ENCODE measurements at regions not wholly inside any gene's neighbourhood (a gene's known extent, or its start where the extent isn't known, plus 50 kb on each side); places are given as distances from the start of the nearest gene placed in this dataset.

- no peaks in the 10 kb centered on the region for H4K20me1 ChIP-seq
- no peaks in the 10 kb centered on the region for H3K27me3 ChIP-seq
- H3K9ac ChIP-seq: no peak overlapping the region
- no peak overlapping the region for H3K4me3 ChIP-seq
- no peaks in the 10 kb centered on the region for H3K9me3 ChIP-seq
- no peaks in the 10 kb centered on the region for H3K36me3 ChIP-seq
- TF ChIP-seq Cebpa-rat (IDR thresholded peaks at IDR 0.05): no peak
- no peaks in the 10 kb centered on the region for H3K4me1 ChIP-seq
- H3K27ac ChIP-seq: no peak overlapping the region
- no peak overlapping the region for H3K4me2 ChIP-seq
Observed at GRCh38 chr5:29960323-29960722, 1233.2 kb upstream of the CDH6 start.

DNA sequence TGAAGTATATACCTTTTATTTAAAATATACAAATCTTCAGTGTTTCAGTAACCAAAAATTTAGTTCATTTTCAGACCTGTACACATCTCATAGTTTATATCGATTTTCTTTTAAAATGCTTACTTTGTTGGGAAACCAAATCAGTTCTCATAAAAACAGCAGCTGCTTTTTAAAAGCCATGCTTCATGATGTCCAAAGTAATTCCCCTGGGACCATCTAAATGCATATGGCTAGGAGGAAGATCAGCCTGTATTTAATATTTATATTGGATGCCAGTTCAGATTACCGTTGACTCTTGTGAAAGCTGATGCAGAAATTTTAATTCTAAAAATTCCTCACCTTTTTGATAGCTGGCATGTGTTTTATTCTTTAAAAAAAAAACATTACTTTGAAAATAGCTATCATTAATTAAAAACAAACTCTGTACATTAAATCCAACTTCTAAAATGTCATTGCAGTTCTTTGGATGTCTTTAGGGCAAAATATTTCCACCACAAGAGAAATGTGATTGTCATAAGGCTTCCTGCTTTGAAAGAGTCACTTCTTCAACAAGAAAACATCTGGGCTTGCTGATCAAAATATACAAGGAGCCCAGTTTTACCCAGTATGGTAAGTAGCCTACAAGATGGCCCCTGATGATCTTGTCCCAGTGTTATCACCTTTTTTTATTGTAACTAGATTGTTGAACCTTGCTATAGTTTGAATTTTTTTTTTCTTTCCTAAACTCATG, 1242.9 kb upstream of the CDH6 start:
- H4K20me1 ChIP-seq: no peaks in the 10 kb centered on the region
- no peaks in the 10 kb centered on the region for H3K36me3 ChIP-seq
- H3K4me1 ChIP-seq: no peaks in the 10 kb centered on the region
- H3K4me2 ChIP-seq: no peak overlapping the region
- no peak overlapping the region for H3K4me3 ChIP-seq
- no peaks in the 10 kb centered on the region for H3K27me3 ChIP-seq
- H3K9ac ChIP-seq: no peak overlapping the region
- H3K27ac ChIP-seq: no peak overlapping the region
- H3K9me3 ChIP-seq: no peaks in the 10 kb centered on the region
- TF ChIP-seq Cebpa-rat (IDR thresholded peaks at IDR 0.05): no peak

- TF ChIP-seq Cebpa-rat (IDR thresholded peaks at IDR 0.05): no peak
- Histone ChIP-seq H3K27me3 (no peaks in the 10 kb centered on the region), H3K4me1 (no peaks in the 10 kb centered on the region), H4K20me1 (no peaks in the 10 kb centered on the region), H3K4me3 (no peak overlapping the region), H3K36me3 (no peaks in the 10 kb centered on the region), H3K9me3 (no peaks in the 10 kb centered on the region), H3K27ac (no peak overlapping the region), H3K9ac (no peak overlapping the region), H3K4me2 (no peak overlapping the region)
Observed at GRCh38 chr5:29949301-29949872, 1244.1 kb upstream of the CDH6 start.

DNA sequence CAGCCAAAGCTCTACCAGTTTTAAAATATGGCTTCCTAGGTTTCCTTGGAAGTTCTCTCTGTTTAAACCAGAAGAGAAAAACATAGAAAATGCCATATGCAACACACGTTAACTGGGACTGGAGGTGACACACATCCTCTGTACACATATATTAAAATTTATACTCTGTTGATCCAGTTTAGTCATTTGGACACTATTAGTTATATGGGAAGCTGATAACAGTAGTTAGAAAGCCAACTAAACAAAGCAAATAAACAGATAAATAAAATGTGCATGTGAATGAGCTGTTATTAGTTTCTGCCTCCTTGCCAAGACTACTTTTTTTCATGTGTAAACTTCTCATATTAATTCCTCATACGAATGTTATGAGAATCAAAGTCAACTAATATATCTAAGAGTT, 1249.2 kb upstream of the CDH6 start:
- Histone ChIP-seq H3K27me3 (no peaks in the 10 kb centered on the region), H3K9me3 (no peaks in the 10 kb centered on the region), H3K36me3 (no peaks in the 10 kb centered on the region), H3K4me2 (no peak overlapping the region), H3K4me3 (no peak overlapping the region), H4K20me1 (no peaks in the 10 kb centered on the region), H3K9ac (no peak overlapping the region), H3K27ac (no peak overlapping the region), H3K4me1 (no peaks in the 10 kb centered on the region)
- TF ChIP-seq Cebpa-rat (IDR thresholded peaks at IDR 0.05): no peak

DNA sequence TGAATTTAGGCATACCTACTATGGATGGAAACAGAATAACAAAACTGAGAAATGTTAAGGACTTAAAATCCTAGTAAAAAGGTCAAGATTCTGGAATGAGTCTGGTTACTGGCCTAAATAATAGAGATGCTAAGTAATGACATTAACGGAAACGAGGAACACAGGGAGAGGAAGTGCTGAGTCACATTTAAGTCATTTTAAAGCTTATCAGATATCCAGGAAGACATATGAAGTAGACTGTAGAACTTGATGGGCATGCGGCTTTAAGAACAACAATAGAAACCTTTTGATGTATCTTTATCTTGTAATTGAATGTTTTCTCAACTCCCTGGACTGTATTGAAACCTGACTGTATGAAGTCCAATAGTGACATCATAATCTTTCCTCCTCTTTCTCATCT, 1251.4 kb upstream of the CDH6 start:
- no peak overlapping the region for H3K4me2 ChIP-seq
- no peak overlapping the region for H3K27ac ChIP-seq
- H3K9ac ChIP-seq: no peak overlapping the region
- H3K27me3 ChIP-seq: no peaks in the 10 kb centered on the region
- H3K4me1 ChIP-seq: no peaks in the 10 kb centered on the region
- H4K20me1 ChIP-seq: no peaks in the 10 kb centered on the region
- no peaks in the 10 kb centered on the region for H3K9me3 ChIP-seq
- no peak for TF ChIP-seq Cebpa-rat (IDR thresholded peaks at IDR 0.05)
- H3K36me3 ChIP-seq: no peaks in the 10 kb centered on the region
- no peak overlapping the region for H3K4me3 ChIP-seq

- Histone ChIP-seq H3K4me2 (no peak overlapping the region), H4K20me1 (no peaks in the 10 kb centered on the region), H3K27me3 (no peaks in the 10 kb centered on the region), H3K36me3 (no peaks in the 10 kb centered on the region), H3K27ac (no peak overlapping the region), H3K4me1 (no peaks in the 10 kb centered on the region), H3K9ac (no peak overlapping the region), H3K4me3 (no peak overlapping the region), H3K9me3 (no peaks in the 10 kb centered on the region)
- TF ChIP-seq Cebpa-rat (IDR thresholded peaks at IDR 0.05): no peak
Observed at GRCh38 chr5:29939988-29940387, 1253.5 kb upstream of the CDH6 start.

DNA sequence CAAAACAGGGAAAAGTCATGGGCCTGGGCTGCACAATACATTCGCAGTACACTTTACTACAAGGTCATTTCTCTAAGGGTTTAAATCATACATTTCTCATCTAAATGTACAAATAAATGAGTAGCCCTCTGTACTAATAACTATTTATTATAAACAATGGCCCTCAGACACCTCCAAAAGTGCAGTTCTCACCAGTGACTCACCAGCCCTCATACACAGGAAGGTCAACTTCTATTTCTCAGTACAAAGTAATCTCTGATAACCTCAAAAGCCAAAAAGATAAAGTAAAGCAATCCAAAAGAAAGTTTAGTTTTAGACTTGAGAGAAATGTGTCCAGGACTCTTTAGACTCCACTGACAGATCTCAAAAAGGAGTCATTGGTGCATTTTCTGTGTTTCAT, 1258.1 kb upstream of the CDH6 start:
- TF ChIP-seq Cebpa-rat (IDR thresholded peaks at IDR 0.05): no peak
- Histone ChIP-seq H3K27me3 (no peaks in the 10 kb centered on the region), H3K9ac (no peak overlapping the region), H3K9me3 (no peaks in the 10 kb centered on the region), H3K4me1 (no peaks in the 10 kb centered on the region), H3K4me3 (no peak overlapping the region), H3K27ac (no peak overlapping the region), H4K20me1 (no peaks in the 10 kb centered on the region), H3K4me2 (no peak overlapping the region), H3K36me3 (no peaks in the 10 kb centered on the region)

GRCh38 chr5:29930316-29930715, 1263.2 kb upstream of the CDH6 start:
- Histone ChIP-seq H3K4me2 (no peak overlapping the region), H3K27ac (no peak overlapping the region), H3K4me3 (no peak overlapping the region), H4K20me1 (no peaks in the 10 kb centered on the region), H3K27me3 (no peaks in the 10 kb centered on the region), H3K4me1 (no peaks in the 10 kb centered on the region), H3K36me3 (no peaks in the 10 kb centered on the region), H3K9ac (no peak overlapping the region), H3K9me3 (no peaks in the 10 kb centered on the region)
- TF ChIP-seq Cebpa-rat (IDR thresholded peaks at IDR 0.05): no peak

DNA sequence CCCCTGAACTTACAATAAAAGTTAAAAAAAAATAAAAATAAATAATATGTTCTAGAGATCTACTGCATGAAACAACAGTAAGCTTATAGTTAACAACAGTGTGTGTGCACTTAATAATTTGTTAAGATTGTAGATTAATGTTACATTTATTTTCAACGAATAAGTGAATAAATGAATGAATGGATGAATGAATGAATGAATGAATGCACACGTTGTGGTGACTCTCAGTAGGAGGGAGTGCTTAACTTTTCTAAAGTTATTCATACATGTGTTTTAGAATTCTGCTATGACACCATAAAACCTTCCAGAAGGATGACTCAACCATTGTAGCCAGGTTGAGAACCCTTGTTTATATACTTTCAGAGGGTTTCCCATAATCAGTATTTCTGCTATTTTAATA, 1269.4 kb upstream of the CDH6 start:
- no peak overlapping the region for H3K4me2 ChIP-seq
- TF ChIP-seq Cebpa-rat (IDR thresholded peaks at IDR 0.05): no peak

DNA sequence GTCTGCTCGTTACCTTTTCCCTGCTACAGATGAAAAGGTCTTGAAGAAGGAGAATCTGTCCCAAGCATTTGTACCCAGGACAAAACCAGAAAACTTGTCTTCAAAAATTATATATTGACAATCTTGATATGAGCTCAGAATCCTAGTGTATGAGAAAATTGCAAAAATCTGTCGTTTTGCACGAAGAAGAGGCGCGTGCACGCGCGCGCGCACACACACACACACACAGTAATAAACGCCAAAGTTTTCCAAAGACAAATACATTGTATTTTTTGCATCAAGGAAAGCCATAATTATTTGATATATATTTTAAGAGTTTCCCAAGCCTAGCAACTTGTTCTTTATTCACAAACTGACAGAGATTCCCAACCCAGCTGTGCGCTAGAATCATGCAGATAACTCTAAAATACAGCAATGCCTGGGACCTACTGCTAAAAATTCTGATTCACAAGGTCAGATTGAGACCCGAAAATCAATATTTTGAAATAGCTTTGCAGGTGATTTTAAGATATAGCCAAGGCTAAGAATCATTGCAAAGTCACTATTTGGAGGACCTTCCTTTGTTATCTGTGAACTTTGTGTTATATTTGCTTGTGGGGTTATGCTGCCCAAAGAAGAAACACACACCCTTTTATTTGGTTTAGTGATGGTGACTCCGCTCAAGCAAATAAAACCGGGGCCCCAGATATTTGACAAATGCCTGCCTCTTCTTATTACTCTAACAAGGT, 1287.7 kb upstream of the CDH6 start:
- no peaks in the 10 kb centered on the region for H3K27me3 ChIP-seq
- no peak overlapping the region for H3K4me2 ChIP-seq
- H3K36me3 ChIP-seq: no peaks in the 10 kb centered on the region
- TF ChIP-seq Cebpa-rat (IDR thresholded peaks at IDR 0.05): no peak
- H3K9ac ChIP-seq: no peak overlapping the region
- H4K20me1 ChIP-seq: no peaks in the 10 kb centered on the region
- H3K4me1 ChIP-seq: peaks cover 7% of the 10 kb centered on the region
- no peak overlapping the region for H3K27ac ChIP-seq
- no peaks in the 10 kb centered on the region for H3K9me3 ChIP-seq
- no peak overlapping the region for H3K4me3 ChIP-seq

More for the DNA sequence above, 1269.4 kb upstream of the CDH6 start:
- no peaks in the 10 kb centered on the region for H3K36me3 ChIP-seq
- no peaks in the 10 kb centered on the region for H3K9me3 ChIP-seq
- H3K4me1 ChIP-seq: no peaks in the 10 kb centered on the region
- no peak overlapping the region for H3K4me3 ChIP-seq
- H3K9ac ChIP-seq: no peak overlapping the region
- H3K27me3 ChIP-seq: no peaks in the 10 kb centered on the region
- no peak overlapping the region for H3K27ac ChIP-seq
- no peaks in the 10 kb centered on the region for H4K20me1 ChIP-seq

Measured in BLaER1 (cell line).